ENCODE measurements at regions not wholly inside any gene's neighbourhood (a gene's known extent, or its start where the extent isn't known, plus 50 kb on each side); places are given as distances from the start of the nearest gene placed in this dataset.

GRCh38 chr11:135031205-135031989 is 619.4 kb upstream of the B3GAT1 start:
- no peak for ATAC-seq (ENCODE audit: low read depth)
- H3K4me3 ChIP-seq (ENCODE audit: severe bottlenecking), result no peak overlapping the region
- H3K9me3 ChIP-seq (ENCODE audit: severe bottlenecking), result peaks cover 4% of the 10 kb centered on the region
- no peaks in the 10 kb centered on the region for H3K4me1 ChIP-seq (ENCODE audit: insufficient read depth, poor library complexity, severe bottlenecking)
- no peaks in the 10 kb centered on the region for H3K27me3 ChIP-seq (ENCODE audit: insufficient read depth, poor library complexity, severe bottlenecking)
- TF ChIP-seq CTCF (IDR thresholded peaks at IDR 0.05; ENCODE audit: poor library complexity, severe bottlenecking), result no peak
- DNase-seq (ENCODE audit: low spot score), result no peak
- no peaks in the 10 kb centered on the region for H3K36me3 ChIP-seq (ENCODE audit: low read depth)
- H3K27ac ChIP-seq (ENCODE audit: poor library complexity, severe bottlenecking), result no peak overlapping the region

GRCh38 chr11:135027461-135027860 is 615.4 kb upstream of the B3GAT1 start:
- Histone ChIP-seq H3K9me3 (ENCODE audit: severe bottlenecking) (peaks cover 4% of the 10 kb centered on the region), H3K4me1 (ENCODE audit: insufficient read depth, poor library complexity, severe bottlenecking) (no peaks in the 10 kb centered on the region), H3K27me3 (ENCODE audit: insufficient read depth, poor library complexity, severe bottlenecking) (no peaks in the 10 kb centered on the region), H3K4me3 (ENCODE audit: severe bottlenecking) (no peak overlapping the region), H3K36me3 (ENCODE audit: low read depth) (no peaks in the 10 kb centered on the region), H3K27ac (ENCODE audit: poor library complexity, severe bottlenecking) (no peak overlapping the region)
- no peak for TF ChIP-seq CTCF (IDR thresholded peaks at IDR 0.05; ENCODE audit: poor library complexity, severe bottlenecking)
- ATAC-seq (ENCODE audit: low read depth), result peak; percentile 46; the same call in 1 of the 3 replicates
- DNase-seq (ENCODE audit: low spot score), result no peak

- no peak for TF ChIP-seq CTCF (IDR thresholded peaks at IDR 0.05; ENCODE audit: poor library complexity, severe bottlenecking)
- Histone ChIP-seq H3K27ac (ENCODE audit: poor library complexity, severe bottlenecking) (no peak overlapping the region), H3K4me3 (ENCODE audit: severe bottlenecking) (no peak overlapping the region)
Measured at GRCh38 chr11:135023499-135023898, 611.5 kb upstream of the B3GAT1 start.

GRCh38 chr11:135022454-135022853 is 610.4 kb upstream of the B3GAT1 start:
- no peaks in the 10 kb centered on the region for H3K36me3 ChIP-seq (ENCODE audit: low read depth)
- H3K9me3 ChIP-seq (ENCODE audit: severe bottlenecking), result peaks cover 4% of the 10 kb centered on the region
- DNase-seq (ENCODE audit: low spot score), result no peak
- no peaks in the 10 kb centered on the region for H3K4me1 ChIP-seq (ENCODE audit: insufficient read depth, poor library complexity, severe bottlenecking)
- H3K27ac ChIP-seq (ENCODE audit: poor library complexity, severe bottlenecking), result no peak overlapping the region
- peaks cover 3% of the 10 kb centered on the region for H3K27me3 ChIP-seq (ENCODE audit: insufficient read depth, poor library complexity, severe bottlenecking)
- no peak for ATAC-seq (ENCODE audit: low read depth)
- no peak for TF ChIP-seq CTCF (IDR thresholded peaks at IDR 0.05; ENCODE audit: poor library complexity, severe bottlenecking)
- no peak overlapping the region for H3K4me3 ChIP-seq (ENCODE audit: severe bottlenecking)

More at GRCh38 chr11:135023499-135023898, 611.5 kb upstream of the B3GAT1 start:
- Histone ChIP-seq H3K4me1 (ENCODE audit: insufficient read depth, poor library complexity, severe bottlenecking) (no peaks in the 10 kb centered on the region), H3K9me3 (ENCODE audit: severe bottlenecking) (peaks cover 4% of the 10 kb centered on the region), H3K36me3 (ENCODE audit: low read depth) (no peaks in the 10 kb centered on the region), H3K27me3 (ENCODE audit: insufficient read depth, poor library complexity, severe bottlenecking) (no peaks in the 10 kb centered on the region)
- DNase-seq (ENCODE audit: low spot score) (no peak), ATAC-seq (ENCODE audit: low read depth) (no peak)

- DNase-seq (ENCODE audit: low spot score) (no peak), ATAC-seq (ENCODE audit: low read depth) (no peak)
- H3K9me3 ChIP-seq (ENCODE audit: severe bottlenecking), result no peaks in the 10 kb centered on the region
- H3K4me3 ChIP-seq (ENCODE audit: severe bottlenecking), result no peak overlapping the region
- H3K4me1 ChIP-seq (ENCODE audit: insufficient read depth, poor library complexity, severe bottlenecking), result no peaks in the 10 kb centered on the region
- no peak for TF ChIP-seq CTCF (IDR thresholded peaks at IDR 0.05; ENCODE audit: poor library complexity, severe bottlenecking)
- no peak overlapping the region for H3K27ac ChIP-seq (ENCODE audit: poor library complexity, severe bottlenecking)
- H3K27me3 ChIP-seq (ENCODE audit: insufficient read depth, poor library complexity, severe bottlenecking), result peaks cover 3% of the 10 kb centered on the region
- no peaks in the 10 kb centered on the region for H3K36me3 ChIP-seq (ENCODE audit: low read depth)
Measured at GRCh38 chr11:135019899-135020298, 607.9 kb upstream of the B3GAT1 start.
